Testis (tissue), 2 donors: ENCODE measurements at regions not wholly inside any gene's neighbourhood (a gene's known extent, or its start where the extent isn't known, plus 50 kb on each side); places are given as distances from the start of the nearest gene placed in this dataset.

Experiments used
- POLR2A ChIP-seq: fragments of 450-650 bp; IDR thresholded peaks from one replicate; pipeline ENCODE4 v1.6.1; 2017; ENCODE audit warnings: antibody characterized with exemption, mild to moderate bottlenecking, moderate library complexity
- TF ChIP-seq, protein P1 (sequence below), 3 experiments: fragments of 450-650 bp in 2 of 3; fragments of 200-600 bp in 1 of 3; sonication (generic) in 1 of 3; IDR thresholded peaks; one replicate each; pipeline ENCODE4 v1.5.1; 2016 to 2019; ENCODE audit warnings: antibody characterized with exemption in 3 of 3, mild to moderate bottlenecking in 2 of 3, moderate library complexity in 1 of 3

DNA sequence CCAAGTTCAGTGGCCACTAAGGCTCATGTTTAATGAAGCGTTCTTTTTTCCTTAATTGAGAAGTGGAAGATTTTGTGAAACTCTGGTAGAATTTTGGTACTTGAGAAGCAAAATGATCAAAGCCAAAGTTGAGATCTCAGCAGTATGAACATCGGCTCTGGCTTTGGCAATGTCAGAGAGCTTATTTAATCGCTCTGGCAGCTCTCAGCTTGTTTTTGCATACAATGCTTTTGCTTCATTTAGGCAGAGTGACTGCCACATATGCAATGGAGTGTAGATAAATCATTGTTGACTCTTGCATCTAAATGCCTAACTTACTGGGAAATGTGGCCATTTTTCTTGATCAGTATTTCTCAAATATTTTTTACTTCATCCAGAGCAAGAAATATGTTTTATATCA, 135.7 kb downstream of the AASDH start:
- TF ChIP-seq, protein P1, sequence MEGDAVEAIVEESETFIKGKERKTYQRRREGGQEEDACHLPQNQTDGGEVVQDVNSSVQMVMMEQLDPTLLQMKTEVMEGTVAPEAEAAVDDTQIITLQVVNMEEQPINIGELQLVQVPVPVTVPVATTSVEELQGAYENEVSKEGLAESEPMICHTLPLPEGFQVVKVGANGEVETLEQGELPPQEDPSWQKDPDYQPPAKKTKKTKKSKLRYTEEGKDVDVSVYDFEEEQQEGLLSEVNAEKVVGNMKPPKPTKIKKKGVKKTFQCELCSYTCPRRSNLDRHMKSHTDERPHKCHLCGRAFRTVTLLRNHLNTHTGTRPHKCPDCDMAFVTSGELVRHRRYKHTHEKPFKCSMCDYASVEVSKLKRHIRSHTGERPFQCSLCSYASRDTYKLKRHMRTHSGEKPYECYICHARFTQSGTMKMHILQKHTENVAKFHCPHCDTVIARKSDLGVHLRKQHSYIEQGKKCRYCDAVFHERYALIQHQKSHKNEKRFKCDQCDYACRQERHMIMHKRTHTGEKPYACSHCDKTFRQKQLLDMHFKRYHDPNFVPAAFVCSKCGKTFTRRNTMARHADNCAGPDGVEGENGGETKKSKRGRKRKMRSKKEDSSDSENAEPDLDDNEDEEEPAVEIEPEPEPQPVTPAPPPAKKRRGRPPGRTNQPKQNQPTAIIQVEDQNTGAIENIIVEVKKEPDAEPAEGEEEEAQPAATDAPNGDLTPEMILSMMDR (IDR thresholded peaks at IDR 0.05): no peak
- no peak for TF ChIP-seq POLR2A
